Activated CD4-positive, alpha-beta T cell treated with anti-CD3 and anti-CD28 coated beads, Interleukin-2, Interleukin-4, amounts not matched to agents 100 ng/mL and 50 ng/mL, durations not matched to agents 16 hours and 8 hours (primary cell): ENCODE measurements at regions not wholly inside any gene's neighbourhood (a gene's known extent, or its start where the extent isn't known, plus 50 kb on each side); places are given as distances from the start of the nearest gene placed in this dataset.

ENCODE experiments used
- DNase-seq: peaks from one replicate; pipeline ENCODE4 v3.0.0-alpha.2; 2020; ENCODE audit warnings: low spot score

DNA sequence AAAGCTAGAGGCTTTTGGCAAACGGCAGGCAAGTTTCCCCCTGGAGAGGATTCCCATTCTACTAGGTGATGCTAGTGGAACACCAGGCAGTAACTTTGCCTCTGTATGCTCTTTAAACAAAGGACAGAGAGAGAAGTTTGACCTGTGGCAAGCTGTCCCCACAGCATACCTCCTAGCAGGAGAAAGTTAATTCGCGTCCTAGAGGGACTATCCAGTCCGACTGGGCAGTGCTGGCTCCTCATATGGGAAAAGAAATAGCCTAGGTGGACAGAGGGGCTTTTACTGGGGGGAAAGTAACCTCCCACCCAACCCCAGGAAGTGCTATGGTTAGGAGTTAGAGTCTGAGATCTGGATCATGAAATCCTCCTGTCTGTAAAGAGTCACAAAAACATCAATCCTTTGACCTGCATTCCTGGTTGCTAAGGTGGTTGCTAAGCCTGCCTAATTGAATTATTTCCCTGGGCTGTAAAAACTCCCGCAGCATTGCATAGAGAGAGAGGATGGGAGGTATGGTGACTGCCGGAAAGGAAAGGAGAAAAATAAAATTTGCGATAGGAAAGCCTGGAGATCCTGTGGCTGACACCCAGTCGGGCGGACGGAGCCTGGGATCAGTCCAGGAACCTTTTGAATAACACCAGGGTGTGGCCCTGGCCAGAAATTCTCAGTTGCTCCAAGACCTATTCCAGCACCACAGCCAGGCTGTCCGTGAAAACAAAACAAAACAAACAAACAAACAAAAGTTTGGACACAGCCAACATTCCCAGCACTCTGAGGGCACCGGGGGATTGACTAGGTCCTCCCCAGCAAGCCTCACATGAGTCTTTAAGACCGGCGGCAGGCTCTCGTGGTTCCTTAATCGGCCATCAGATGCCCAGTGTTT, 67.7 kb upstream of the ATP11B start:
- DNase-seq, result no peak

- no peak for DNase-seq
These were observed 66.8 kb upstream of the ATP11B start for GRCh38 chr3:182726258-182727142.

- no peak for DNase-seq
These were observed 65.1 kb upstream of the ATP11B start for GRCh38 chr3:182728238-182728637.

DNA sequence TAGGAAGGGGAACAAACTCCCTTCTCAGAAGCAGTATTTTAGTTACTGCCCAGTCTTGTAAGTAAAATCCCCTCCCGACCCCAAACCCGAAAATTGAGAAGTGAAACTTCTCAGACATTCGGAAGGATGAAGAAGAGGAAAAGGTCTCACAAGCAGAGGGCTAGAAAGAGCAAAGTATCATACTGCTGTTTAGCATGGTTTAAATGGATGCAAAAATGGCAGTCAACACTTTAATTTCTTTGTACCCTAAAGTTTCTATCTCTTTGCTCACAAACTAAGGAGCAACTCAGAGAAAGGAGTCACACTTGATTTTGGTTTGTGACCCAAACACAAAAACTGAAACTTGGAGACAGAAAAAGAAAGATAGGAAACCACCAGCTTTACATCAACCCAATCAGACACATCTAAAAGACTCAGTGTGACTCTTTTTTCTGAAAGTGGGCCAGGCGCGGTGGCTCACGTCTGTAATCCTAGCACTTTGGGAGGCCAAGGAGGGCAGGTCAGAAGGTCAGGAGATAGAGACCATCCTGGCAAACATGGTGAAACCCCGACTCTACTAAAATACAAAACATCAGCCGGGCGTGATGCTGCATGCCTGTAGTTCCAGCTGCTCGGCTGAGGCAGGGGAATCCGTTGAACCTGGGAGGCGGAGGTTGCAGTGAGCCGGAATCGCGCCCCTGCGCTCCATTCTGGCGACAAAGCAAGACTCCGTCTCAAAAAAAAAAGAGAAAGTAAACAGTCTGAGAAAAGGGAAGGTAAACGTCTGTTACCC, 63.2 kb upstream of the ATP11B start:
- no peak for DNase-seq

DNA sequence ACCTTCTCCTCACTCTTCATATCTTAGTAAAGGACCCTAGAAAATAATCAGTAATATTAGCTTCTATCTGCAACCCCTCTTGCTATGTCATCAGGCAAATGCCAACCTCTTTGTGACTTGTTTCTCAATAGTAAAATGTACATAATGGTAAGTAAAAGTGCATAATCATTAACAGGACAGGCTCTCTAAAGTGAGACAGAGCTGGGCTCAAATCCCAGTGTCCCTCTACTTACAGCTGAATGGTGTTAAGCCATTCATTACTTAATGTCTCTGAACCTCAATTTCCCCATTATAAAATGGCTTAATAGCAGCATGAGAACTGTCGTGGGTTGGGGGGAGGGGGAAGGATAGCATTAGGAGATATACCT, 62.6 kb upstream of the ATP11B start:
- no peak for DNase-seq

GRCh38 chr3:182731764-182732163, 61.5 kb upstream of the ATP11B start:
- no peak for DNase-seq

GRCh38 chr3:182732232-182733015, 60.9 kb upstream of the ATP11B start:
- DNase-seq, result no peak

DNA sequence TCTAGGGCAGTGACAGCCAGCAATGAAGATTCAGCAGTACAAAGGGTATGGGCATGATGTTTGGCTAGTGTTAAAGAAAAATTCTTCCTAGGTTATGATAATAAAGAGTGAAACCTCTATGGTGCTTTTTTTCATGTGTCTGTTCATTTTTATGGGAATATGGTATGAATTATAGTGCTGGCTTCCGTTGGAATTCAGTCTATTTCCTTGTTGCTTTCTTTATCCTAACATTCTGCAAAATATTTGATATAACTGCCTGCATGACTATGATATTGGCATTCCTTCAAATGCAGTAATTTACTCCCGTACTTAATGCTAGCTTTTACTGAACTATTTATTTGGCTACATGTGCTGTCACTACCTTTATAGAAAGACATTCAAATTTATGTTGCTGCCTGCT, 57.6 kb upstream of the ATP11B start:
- no peak for DNase-seq

DNA sequence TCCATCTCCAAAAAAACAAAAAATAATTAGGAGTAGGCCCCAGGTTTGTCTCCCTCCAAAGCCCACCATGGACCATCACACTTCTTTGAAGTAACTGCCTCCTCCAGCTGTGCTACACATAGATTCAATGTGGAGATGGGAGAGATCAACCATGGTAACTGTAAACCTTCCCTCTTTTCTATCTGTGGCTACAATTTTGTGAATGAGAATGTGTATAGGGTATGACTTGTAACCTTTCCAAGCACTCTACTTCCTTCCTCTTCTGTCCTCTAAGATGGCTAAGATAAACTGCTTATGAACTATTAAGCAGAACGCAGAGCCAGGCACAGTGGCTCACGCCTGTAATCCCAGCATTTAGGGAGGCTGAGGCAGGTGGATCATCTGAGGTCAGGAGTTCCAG, 55.5 kb upstream of the ATP11B start:
- no peak for DNase-seq

- DNase-seq, result no peak
These were observed 54.5 kb upstream of the ATP11B start for GRCh38 chr3:182738583-182739411.

DNA sequence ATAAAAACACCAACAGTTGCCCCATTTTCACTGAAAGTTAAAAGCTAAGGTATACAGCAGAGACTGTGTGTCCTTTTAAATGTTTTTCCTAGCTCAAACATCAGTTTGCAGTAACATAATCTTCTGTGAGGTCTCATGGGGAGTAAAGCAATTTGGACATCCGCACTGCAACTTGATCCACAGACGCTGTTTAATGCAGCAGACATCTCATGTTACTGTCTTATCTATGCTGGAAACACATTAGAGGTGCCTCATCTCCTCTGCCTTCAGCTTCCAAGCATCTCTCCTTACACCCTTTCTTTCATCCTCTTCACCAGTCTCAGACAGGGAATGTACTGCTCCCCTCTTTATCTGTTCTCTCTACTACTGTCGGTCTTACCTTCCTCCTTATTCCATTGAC, 53.7 kb upstream of the ATP11B start:
- no peak for DNase-seq

- no peak for DNase-seq
These were observed 52.6 kb upstream of the ATP11B start for GRCh38 chr3:182740710-182741109.

GRCh38 chr3:182741214-182741613, 52.1 kb upstream of the ATP11B start:
- no peak for DNase-seq
